MCF 10A (cell line): ENCODE measurements at regions not wholly inside any gene's neighbourhood (a gene's known extent, or its start where the extent isn't known, plus 50 kb on each side); places are given as distances from the start of the nearest gene placed in this dataset.

Experiments used
- BruUV-seq: library from RNA; stranded (reverse); fragments of 400-500 nt; replicated peaks from 2 replicates; lab custom pipeline; 2021; lab: Mats Ljungman, UMichigan
- CTCF ChIA-PET: fragments of 300-600 bp; sonication (Branson Sonifier 250); formaldehyde crosslinking; extraction: SDS; loops from one replicate; lab custom pipeline; 2021; ENCODE audit warnings: antibody characterized with exemption, inconsistent platforms; lab: Yijun Ruan, JAX
- POLR2A ChIA-PET: fragments of 300-600, 350-650 bp; sonication (Branson Sonifier 250); formaldehyde crosslinking; extraction: SDS; loops from one replicate; lab custom pipeline; 2020; ENCODE audit warnings: antibody characterized with exemption, inconsistent platforms; lab: Yijun Ruan, JAX
- DNase-seq: peaks from one replicate; pipeline ENCODE4 v3.0.0-alpha.2; 2018; ENCODE audit not compliant: unreplicated experiment
- H3K27ac Mint-ChIP-seq: one replicate; pipeline ENCODE4 v1.8.0; 2022; ENCODE audit warnings: mild to moderate bottlenecking, low read depth, mixed read lengths; ENCODE audit not compliant: unreplicated experiment
- H3K27me3 Mint-ChIP-seq: one replicate; pipeline ENCODE4 v1.8.0; 2022; ENCODE audit warnings: mixed read lengths; ENCODE audit not compliant: insufficient read depth, unreplicated experiment
- H3K36me3 Mint-ChIP-seq: one replicate; pipeline ENCODE4 v1.8.0; 2022; ENCODE audit warnings: mild to moderate bottlenecking, moderate library complexity, mixed read lengths; ENCODE audit not compliant: insufficient read depth, unreplicated experiment
- H3K4me1 Mint-ChIP-seq: one replicate; pipeline ENCODE4 v1.8.0; 2022; ENCODE audit warnings: mixed read lengths; ENCODE audit not compliant: insufficient read depth, unreplicated experiment
- H3K4me3 Mint-ChIP-seq: one replicate; pipeline ENCODE4 v1.8.0; 2022; ENCODE audit warnings: mild to moderate bottlenecking, moderate library complexity, mixed read lengths; ENCODE audit not compliant: unreplicated experiment
- H3K9me3 Mint-ChIP-seq: one replicate; pipeline ENCODE4 v1.8.0; 2022; ENCODE audit warnings: mixed read lengths; ENCODE audit not compliant: unreplicated experiment
- CTCF ChIP-seq: fragments of 200-600 bp; IDR thresholded peaks from one replicate; pipeline ENCODE4 v1.8.0; 2022; ENCODE audit warnings: antibody characterized with exemption, mild to moderate bottlenecking; ENCODE audit not compliant: unreplicated experiment
- intact Hi-C: fragments of 100-400 bp; cut with micrococcal nuclease; formaldehyde crosslinking; loops from 2 replicates; pipeline ENCODE4 v1.14.1; 2022

GRCh38 chr2:16275131-16275530 is 334.8 kb downstream of the MYCN start:
- BruUV-seq: no TSS peak
- intact Hi-C loops: no loop called here
- H3K4me3 Mint-ChIP-seq: no peak overlapping the region
- no peak for TF ChIP-seq CTCF
- H3K4me1 Mint-ChIP-seq: no peaks in the 10 kb centered on the region
- H3K36me3 Mint-ChIP-seq: no peaks in the 10 kb centered on the region
- ChIA-PET CTCF (interaction anchor here (0.6 to 1.2 kb wide), 3 partner anchors 57 to 333 kb away, joined by 3 to 5 read pairs (median 4); no protein-coding TSS in a partner anchor), POLR2A (no interaction called here)
- no peaks in the 10 kb centered on the region for H3K27me3 Mint-ChIP-seq
- no peak for DNase-seq
- H3K9me3 Mint-ChIP-seq: peaks cover 7% of the 10 kb centered on the region
- no peak overlapping the region for H3K27ac Mint-ChIP-seq

GRCh38 chr2:16273111-16273510 is 332.8 kb downstream of the MYCN start:
- no peak overlapping the region for H3K27ac Mint-ChIP-seq
- H3K27me3 Mint-ChIP-seq: no peaks in the 10 kb centered on the region
- intact Hi-C loops: no loop called here
- TF ChIP-seq CTCF: no peak
- ChIA-PET CTCF (interaction anchor here (1.0 kb wide), 1 partner anchor 9 kb away, joined by 3 read pairs; no protein-coding TSS in a partner anchor), POLR2A (no interaction called here)
- no peak overlapping the region for H3K4me3 Mint-ChIP-seq
- no peaks in the 10 kb centered on the region for H3K4me1 Mint-ChIP-seq
- DNase-seq: no peak
- BruUV-seq: no TSS peak
- H3K9me3 Mint-ChIP-seq: peaks cover 7% of the 10 kb centered on the region
- no peaks in the 10 kb centered on the region for H3K36me3 Mint-ChIP-seq

GRCh38 chr2:16272038-16272788 is 331.9 kb downstream of the MYCN start:
- TF ChIP-seq CTCF: no peak
- Mint-ChIP-seq H3K36me3 (no peaks in the 10 kb centered on the region), H3K27ac (no peak overlapping the region), H3K4me3 (no peak overlapping the region), H3K9me3 (peaks cover 7% of the 10 kb centered on the region), H3K4me1 (no peaks in the 10 kb centered on the region), H3K27me3 (no peaks in the 10 kb centered on the region)
- no peak for DNase-seq
- POLR2A ChIA-PET: no interaction called here
- intact Hi-C loops: no loop called here
- BruUV-seq: no TSS peak
- CTCF ChIA-PET: interaction anchor here (1.0 kb wide), 1 partner anchor 10 kb away, joined by 3 read pairs; no protein-coding TSS in a partner anchor

GRCh38 chr2:16271231-16271896 is 331.0 kb downstream of the MYCN start:
- H3K27ac Mint-ChIP-seq: no peak overlapping the region
- H3K27me3 Mint-ChIP-seq: no peaks in the 10 kb centered on the region
- H3K9me3 Mint-ChIP-seq: peaks cover 7% of the 10 kb centered on the region
- intact Hi-C loops: no loop called here
- CTCF ChIA-PET: interaction anchor here (0.6 to 2.6 kb wide), 2 partner anchors 10 to 485 kb away, joined by 3 to 18 read pairs; no protein-coding TSS in a partner anchor
- DNase-seq: no peak
- no peaks in the 10 kb centered on the region for H3K36me3 Mint-ChIP-seq
- H3K4me1 Mint-ChIP-seq: no peaks in the 10 kb centered on the region
- POLR2A ChIA-PET: no interaction called here
- BruUV-seq: no TSS peak
- no peak for TF ChIP-seq CTCF
- no peak overlapping the region for H3K4me3 Mint-ChIP-seq
